Neural crest cell (in vitro differentiated cells): ENCODE measurements at regions not wholly inside any gene's neighbourhood (a gene's known extent, or its start where the extent isn't known, plus 50 kb on each side); places are given as distances from the start of the nearest gene placed in this dataset.

Experiments
- DNase-seq: peaks from one replicate; pipeline ENCODE4 v3.0.0; 2021; ENCODE audit warnings: low read depth, mixed read lengths, low spot score
- H3K27ac Mint-ChIP-seq: one replicate; pipeline ENCODE4 v1.8.0; 2021; ENCODE audit warnings: mild to moderate bottlenecking, mixed read lengths; ENCODE audit not compliant: unreplicated experiment
- H3K27me3 Mint-ChIP-seq: 2 replicates; pipeline ENCODE4 v1.8.0; 2021; ENCODE audit warnings: low read depth, mild to moderate bottlenecking, mixed read lengths
- H3K36me3 Mint-ChIP-seq: 2 replicates; pipeline ENCODE4 v1.8.0; 2021; ENCODE audit warnings: low read depth, mild to moderate bottlenecking, mixed read lengths
- H3K4me1 Mint-ChIP-seq: 2 replicates; pipeline ENCODE4 v1.8.0; 2021; ENCODE audit warnings: mixed read lengths
- H3K4me3 Mint-ChIP-seq: one replicate; pipeline ENCODE4 v1.8.0; 2021; ENCODE audit warnings: mild to moderate bottlenecking, mixed read lengths
- H3K9me3 Mint-ChIP-seq: 2 replicates; pipeline ENCODE4 v1.8.0; 2021; ENCODE audit warnings: mixed read lengths
- CTCF ChIP-seq: fragments of 200-600 bp; sonication (generic); conservative IDR thresholded peaks from 2 replicates; pipeline ENCODE4 v1.5.0; 2021; ENCODE audit warnings: antibody characterized with exemption, mild to moderate bottlenecking

GRCh38 chr4:110926841-110927400, 304.0 kb upstream of the PITX2 start:
- no peak for TF ChIP-seq CTCF
- no peaks in the 10 kb centered on the region for H3K4me1 Mint-ChIP-seq
- H3K27me3 Mint-ChIP-seq: peaks cover 4% of the 10 kb centered on the region
- H3K4me3 Mint-ChIP-seq: no peak overlapping the region
- no peak overlapping the region for H3K27ac Mint-ChIP-seq
- H3K9me3 Mint-ChIP-seq: no peaks in the 10 kb centered on the region
- no peaks in the 10 kb centered on the region for H3K36me3 Mint-ChIP-seq
- no peak for DNase-seq

- Mint-ChIP-seq H3K4me3 (no peak overlapping the region), H3K36me3 (no peaks in the 10 kb centered on the region), H3K27me3 (no peaks in the 10 kb centered on the region), H3K9me3 (no peaks in the 10 kb centered on the region), H3K4me1 (no peaks in the 10 kb centered on the region), H3K27ac (no peak overlapping the region)
- DNase-seq: no peak
- no peak for TF ChIP-seq CTCF
Observed at GRCh38 chr4:110933341-110933740, 310.5 kb upstream of the PITX2 start.

GRCh38 chr4:110944501-110944900, 321.6 kb upstream of the PITX2 start:
- H3K4me1 Mint-ChIP-seq: no peaks in the 10 kb centered on the region
- H3K27ac Mint-ChIP-seq: no peak overlapping the region
- no peaks in the 10 kb centered on the region for H3K9me3 Mint-ChIP-seq
- no peaks in the 10 kb centered on the region for H3K27me3 Mint-ChIP-seq
- no peak overlapping the region for H3K4me3 Mint-ChIP-seq
- TF ChIP-seq CTCF: no peak
- DNase-seq: no peak
- no peaks in the 10 kb centered on the region for H3K36me3 Mint-ChIP-seq

- no peak for TF ChIP-seq CTCF
- Mint-ChIP-seq H3K27ac (no peak overlapping the region), H3K4me1 (no peaks in the 10 kb centered on the region), H3K9me3 (no peaks in the 10 kb centered on the region), H3K27me3 (no peaks in the 10 kb centered on the region), H3K36me3 (no peaks in the 10 kb centered on the region), H3K4me3 (no peak overlapping the region)
- no peak for DNase-seq
Observed at GRCh38 chr4:110945600-110945999, 322.7 kb upstream of the PITX2 start.

- DNase-seq: no peak
- no peaks in the 10 kb centered on the region for H3K4me1 Mint-ChIP-seq
- no peaks in the 10 kb centered on the region for H3K36me3 Mint-ChIP-seq
- H3K9me3 Mint-ChIP-seq: no peaks in the 10 kb centered on the region
- no peak for TF ChIP-seq CTCF
- no peak overlapping the region for H3K27ac Mint-ChIP-seq
- H3K4me3 Mint-ChIP-seq: no peak overlapping the region
- no peaks in the 10 kb centered on the region for H3K27me3 Mint-ChIP-seq
Observed at GRCh38 chr4:110949542-110949941, 326.7 kb upstream of the PITX2 start.

GRCh38 chr4:110950731-110951130, 327.9 kb upstream of the PITX2 start:
- no peak overlapping the region for H3K4me3 Mint-ChIP-seq
- H3K4me1 Mint-ChIP-seq: no peaks in the 10 kb centered on the region
- no peaks in the 10 kb centered on the region for H3K36me3 Mint-ChIP-seq
- H3K9me3 Mint-ChIP-seq: no peaks in the 10 kb centered on the region
- no peak for DNase-seq
- no peaks in the 10 kb centered on the region for H3K27me3 Mint-ChIP-seq
- H3K27ac Mint-ChIP-seq: no peak overlapping the region
- TF ChIP-seq CTCF: no peak
